ENCODE measurements at regions not wholly inside any gene's neighbourhood (a gene's known extent, or its start where the extent isn't known, plus 50 kb on each side); places are given as distances from the start of the nearest gene placed in this dataset.

GRCh38 chr12:58225203-58225877 is 284.0 kb downstream of the ATP23 start:
- H3K4me3 ChIP-seq (ENCODE audit: low read depth, low read length), result no peak overlapping the region
- no peak for DNase-seq (ENCODE audit: low read depth)

GRCh38 chr12:58233886-58234285 is 292.5 kb downstream of the ATP23 start:
- TF ChIP-seq, protein P1, sequence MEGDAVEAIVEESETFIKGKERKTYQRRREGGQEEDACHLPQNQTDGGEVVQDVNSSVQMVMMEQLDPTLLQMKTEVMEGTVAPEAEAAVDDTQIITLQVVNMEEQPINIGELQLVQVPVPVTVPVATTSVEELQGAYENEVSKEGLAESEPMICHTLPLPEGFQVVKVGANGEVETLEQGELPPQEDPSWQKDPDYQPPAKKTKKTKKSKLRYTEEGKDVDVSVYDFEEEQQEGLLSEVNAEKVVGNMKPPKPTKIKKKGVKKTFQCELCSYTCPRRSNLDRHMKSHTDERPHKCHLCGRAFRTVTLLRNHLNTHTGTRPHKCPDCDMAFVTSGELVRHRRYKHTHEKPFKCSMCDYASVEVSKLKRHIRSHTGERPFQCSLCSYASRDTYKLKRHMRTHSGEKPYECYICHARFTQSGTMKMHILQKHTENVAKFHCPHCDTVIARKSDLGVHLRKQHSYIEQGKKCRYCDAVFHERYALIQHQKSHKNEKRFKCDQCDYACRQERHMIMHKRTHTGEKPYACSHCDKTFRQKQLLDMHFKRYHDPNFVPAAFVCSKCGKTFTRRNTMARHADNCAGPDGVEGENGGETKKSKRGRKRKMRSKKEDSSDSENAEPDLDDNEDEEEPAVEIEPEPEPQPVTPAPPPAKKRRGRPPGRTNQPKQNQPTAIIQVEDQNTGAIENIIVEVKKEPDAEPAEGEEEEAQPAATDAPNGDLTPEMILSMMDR (IDR thresholded peaks at IDR 0.05; ENCODE audit: insufficient read depth, low read depth, low read length), result no peak
- no peak for DNase-seq (ENCODE audit: low read depth)
- H3K4me3 ChIP-seq (ENCODE audit: low read depth, low read length), result no peak overlapping the region

More at GRCh38 chr12:58225203-58225877, 284.0 kb downstream of the ATP23 start:
- TF ChIP-seq, protein P1 (IDR thresholded peaks at IDR 0.05; ENCODE audit: insufficient read depth, low read depth, low read length), result no peak

- no peak overlapping the region for H3K4me3 ChIP-seq (ENCODE audit: low read depth, low read length)
- TF ChIP-seq, protein P1 (IDR thresholded peaks at IDR 0.05; ENCODE audit: insufficient read depth, low read depth, low read length), result no peak
- no peak for DNase-seq (ENCODE audit: low read depth)
Measured at GRCh38 chr12:58238411-58238810, 297.0 kb downstream of the ATP23 start.

GRCh38 chr12:58241099-58241498 is 299.7 kb downstream of the ATP23 start:
- TF ChIP-seq, protein P1 (IDR thresholded peaks at IDR 0.05; ENCODE audit: insufficient read depth, low read depth, low read length), result no peak
- DNase-seq (ENCODE audit: low read depth), result no peak
- no peak overlapping the region for H3K4me3 ChIP-seq (ENCODE audit: low read depth, low read length)

DNA sequence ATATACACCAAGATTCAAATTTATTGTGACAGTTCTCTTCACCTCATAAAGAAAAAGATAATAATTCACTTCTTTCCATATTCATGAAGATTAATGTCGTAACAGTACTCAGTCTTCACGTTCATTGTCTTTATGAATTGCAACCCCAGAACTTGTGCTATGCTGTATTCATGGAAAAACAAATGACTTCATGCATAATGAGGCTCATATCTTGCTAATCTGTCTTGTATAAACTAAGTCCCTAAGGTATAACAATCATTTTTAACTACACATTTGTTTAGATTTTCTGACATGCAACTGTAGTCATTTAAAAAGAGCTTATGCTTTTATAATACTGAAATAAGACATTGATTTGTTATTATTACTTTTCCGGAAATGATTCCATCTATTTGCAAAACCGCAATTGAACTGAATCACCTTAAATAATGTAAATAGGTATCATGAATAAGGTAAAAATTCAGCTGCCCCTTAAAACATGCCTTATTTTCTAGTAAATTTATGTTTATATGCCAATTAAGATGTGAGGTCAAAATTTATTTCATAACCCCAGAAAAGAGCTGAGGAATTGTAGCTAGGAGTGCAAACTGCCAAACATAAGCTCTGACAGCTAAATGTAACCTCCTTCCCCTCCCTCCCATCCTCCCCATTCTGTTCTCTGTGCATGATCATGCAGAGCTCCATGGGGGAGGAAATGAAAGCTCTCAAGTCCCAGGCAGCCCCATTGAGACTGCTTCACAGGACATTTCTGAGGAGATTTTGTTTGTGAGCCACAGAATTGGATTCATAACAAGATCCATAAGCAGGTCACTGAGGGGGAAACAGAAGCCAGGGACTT is 301.6 kb downstream of the ATP23 start:
- DNase-seq (ENCODE audit: low read depth), result peak; percentile 21
- TF ChIP-seq, protein P1 (IDR thresholded peaks at IDR 0.05; ENCODE audit: insufficient read depth, low read depth, low read length), result no peak
- H3K4me3 ChIP-seq (ENCODE audit: low read depth, low read length), result no peak overlapping the region

DNA sequence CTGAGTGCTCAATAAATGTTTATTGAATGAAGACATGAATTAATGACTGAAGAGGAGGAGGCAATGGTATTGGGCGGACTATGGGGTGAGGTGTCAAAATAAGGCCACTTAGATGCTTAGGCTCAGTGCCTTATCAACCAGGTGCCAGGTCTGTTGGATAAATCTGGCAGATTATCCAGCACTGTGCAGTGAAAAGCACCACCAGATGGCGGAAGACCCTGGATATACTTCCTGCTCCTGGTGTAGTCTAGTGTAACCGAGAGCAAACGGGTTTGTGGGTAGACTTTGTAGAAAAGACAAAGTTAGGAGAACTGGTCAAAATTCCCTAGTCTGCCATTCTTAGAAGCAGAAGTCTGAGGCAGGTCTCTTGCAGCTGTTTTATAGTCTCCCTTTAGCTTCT is 306.3 kb downstream of the ATP23 start:
- DNase-seq (ENCODE audit: low read depth), result no peak
- TF ChIP-seq, protein P1 (IDR thresholded peaks at IDR 0.05; ENCODE audit: insufficient read depth, low read depth, low read length), result peak; percentile 33
- H3K4me3 ChIP-seq (ENCODE audit: low read depth, low read length), result no peak overlapping the region

Measured in fibroblast of villous mesenchyme (primary cell).